Liver (tissue), 8 donors: ENCODE measurements at regions not wholly inside any gene's neighbourhood (a gene's known extent, or its start where the extent isn't known, plus 50 kb on each side); places are given as distances from the start of the nearest gene placed in this dataset.
A peak's percentile ranks its signal among the peaks of the same experiment; 100 is the strongest.

Experiments
- DNase-seq: peaks from one replicate; pipeline ENCODE4 v3.0.0-alpha.2; 2017; ENCODE audit warnings: low spot score
- H3K27ac ChIP-seq, 2 donors: one replicate each; pipeline ENCODE4 v1.7.0; 2013; ENCODE audit warnings: inconsistent platforms in 2 of 2, low read length in 2 of 2, control low read depth in 1 of 2, low read depth in 1 of 2, mild to moderate bottlenecking in 1 of 2
- H3K27me3 ChIP-seq, 4 donors: one replicate each; pipeline versions ENCODE4 v1.6.1 to v1.7.0; 2013; ENCODE audit warnings: low read length in 3 of 4, inconsistent platforms in 1 of 4, mild to moderate bottlenecking in 1 of 4, moderate library complexity in 1 of 4; ENCODE audit not compliant: control insufficient read depth in 4 of 4, insufficient read depth in 4 of 4
- H3K36me3 ChIP-seq, 4 donors: one replicate each; pipeline versions ENCODE4 v1.6.1 to v1.7.0; 2013; ENCODE audit warnings: low read length in 3 of 4, mild to moderate bottlenecking in 3 of 4, low read depth in 1 of 4, moderate library complexity in 1 of 4; ENCODE audit not compliant: control insufficient read depth in 4 of 4, insufficient read depth in 3 of 4
- H3K4me1 ChIP-seq, 4 donors: one replicate each; pipeline versions ENCODE4 v1.6.1 to v1.7.0; 2013; ENCODE audit warnings: low read length in 3 of 4, mild to moderate bottlenecking in 3 of 4, moderate library complexity in 1 of 4; ENCODE audit not compliant: control insufficient read depth in 4 of 4, insufficient read depth in 4 of 4
- H3K4me3 ChIP-seq, 3 donors: one replicate each; pipeline versions ENCODE4 v1.6.1 to v1.7.0; 2013; ENCODE audit warnings: low read length in 3 of 3, control low read depth in 1 of 3, low read depth in 1 of 3, mild to moderate bottlenecking in 1 of 3
- H3K9ac ChIP-seq, 2 donors: one replicate each; pipeline ENCODE4 v1.7.0; 2013; ENCODE audit warnings: low read length in 2 of 2, mild to moderate bottlenecking in 2 of 2, moderate library complexity in 2 of 2, control low read depth in 1 of 2, low read depth in 1 of 2
- H3K9me3 ChIP-seq, 4 donors: one replicate each; pipeline versions ENCODE4 v1.6.1 to v1.7.0; 2013; ENCODE audit warnings: low read length in 3 of 4; ENCODE audit not compliant: control insufficient read depth in 4 of 4
- CTCF ChIP-seq: fragments of 150-350 bp; IDR thresholded peaks from 2 replicates; pipeline ENCODE4 v1.5.1; 2017; ENCODE audit warnings: improper control_type of control experiment, low read depth, low read length; ENCODE audit not compliant: missing input control
- FOXA1 ChIP-seq: IDR thresholded peaks from 2 replicates; pipeline ENCODE4 v1.6.1; 2016; ENCODE audit warnings: antibody characterized with exemption
- FOXA2 ChIP-seq: IDR thresholded peaks from 2 replicates; pipeline ENCODE4 v1.6.1; 2016; ENCODE audit warnings: antibody characterized with exemption
- GABPA ChIP-seq, 2 donors: IDR thresholded peaks in 1 of 2; conservative IDR thresholded peaks in 1 of 2; 2 replicates each; pipeline ENCODE4 v1.6.1; 2016; ENCODE audit warnings: antibody characterized with exemption in 2 of 2, mild to moderate bottlenecking in 1 of 2, moderate library complexity in 1 of 2
- HNF4A ChIP-seq, 2 donors: conservative IDR thresholded peaks; 2 replicates each; pipeline ENCODE4 v1.6.1; 2016; ENCODE audit warnings: antibody characterized with exemption in 2 of 2, mild to moderate bottlenecking in 2 of 2
- JUND ChIP-seq, 2 donors: IDR thresholded peaks; 2 replicates each; pipeline ENCODE4 v1.6.1; 2016; ENCODE audit warnings: antibody characterized with exemption in 2 of 2
- NR2F2 ChIP-seq: IDR thresholded peaks from 2 replicates; pipeline ENCODE4 v1.6.1; 2016; ENCODE audit warnings: antibody characterized with exemption
- RAD21 ChIP-seq, 2 donors: IDR thresholded peaks; 2 replicates each; pipeline ENCODE4 v1.6.1; 2016; ENCODE audit warnings: antibody characterized with exemption in 2 of 2, mild to moderate bottlenecking in 2 of 2
- REST ChIP-seq: IDR thresholded peaks from 2 replicates; pipeline ENCODE4 v1.6.1; 2016; ENCODE audit warnings: antibody characterized with exemption, mild to moderate bottlenecking
- RXRA ChIP-seq, 2 donors: IDR thresholded peaks; 2 replicates each; pipeline ENCODE4 v1.6.1; 2017 to 2018; ENCODE audit warnings: antibody characterized with exemption in 2 of 2, mild to moderate bottlenecking in 1 of 2
- SP1 ChIP-seq: IDR thresholded peaks from 2 replicates; pipeline ENCODE4 v1.6.1; 2018; ENCODE audit warnings: antibody characterized with exemption, mild to moderate bottlenecking
- TAF1 ChIP-seq: conservative IDR thresholded peaks from 2 replicates; pipeline ENCODE4 v1.6.1; 2016; ENCODE audit warnings: antibody characterized with exemption, mild to moderate bottlenecking
- YY1 ChIP-seq: IDR thresholded peaks from 2 replicates; pipeline ENCODE4 v1.6.1; 2016; ENCODE audit warnings: antibody characterized with exemption, mild to moderate bottlenecking
- ZBTB33 ChIP-seq: IDR thresholded peaks from 2 replicates; pipeline ENCODE4 v1.6.1; 2016; ENCODE audit warnings: antibody characterized with exemption
- WGBS: extraction: QIAGEN DNeasy Blood & Tissue Kit; methylation state at CpG from one replicate; pipeline ENCODE4 v1.1.7; 2013; 5-methylcytosine and 5-hydroxymethylcytosine counted together
- TF ChIP-seq, protein P1 (sequence below): IDR thresholded peaks from 2 replicates; pipeline ENCODE4 v1.6.1; 2016; ENCODE audit warnings: antibody characterized with exemption
- TF ChIP-seq, protein P2 (sequence below): IDR thresholded peaks from 2 replicates; pipeline ENCODE4 v1.6.1; 2016; ENCODE audit warnings: antibody characterized with exemption
- donor health status: healthy.
- donor health status: healthy.
- donor health status: healthy.
- donor health status: healthy.
- donor health status: healthy.

GRCh38 chr10:121128164-121128563 lies 277.0 kb downstream of the WDR11 start:
- no peaks in the 10 kb centered on the region for H3K4me1 ChIP-seq
- no peaks in the 10 kb centered on the region for H3K27me3 ChIP-seq
- H3K4me3 ChIP-seq, result no peak overlapping the region
- peak overlapping the region in 1 of 2 donors; percentile 50 for H3K27ac ChIP-seq
- peaks cover 0 to 3% (median 0%) of the 10 kb centered on the region in 4 donors for H3K9me3 ChIP-seq
- no peak overlapping the region for H3K9ac ChIP-seq
- TF ChIP-seq FOXA1 (no peak), REST (no peak)
- no peaks in the 10 kb centered on the region for H3K36me3 ChIP-seq
- DNase-seq, result no peak
- 74% methylated on average over 10 of the region's 10 CpGs for WGBS

DNA sequence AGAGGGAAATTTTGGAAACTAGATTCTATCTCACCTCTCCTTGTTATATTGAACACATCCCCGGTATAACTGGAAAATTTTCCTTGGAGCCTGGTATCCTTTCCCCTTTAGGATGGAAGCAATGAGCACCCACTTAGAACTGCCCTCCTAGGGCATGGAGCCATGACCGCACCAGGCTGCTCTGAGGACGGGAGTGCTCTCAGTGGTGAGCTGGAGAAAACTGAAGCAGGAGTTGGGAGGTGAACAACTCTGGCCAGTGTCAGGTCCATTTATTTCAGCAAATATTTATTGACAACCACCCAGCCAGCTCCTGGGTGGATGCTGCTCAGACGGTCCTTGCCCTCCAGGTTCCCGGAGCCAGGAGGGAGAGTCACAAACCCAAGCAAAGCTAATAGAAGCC lies 278.1 kb downstream of the WDR11 start:
- no peaks in the 10 kb centered on the region for H3K4me1 ChIP-seq
- H3K4me3 ChIP-seq, result no peak overlapping the region
- no peak overlapping the region for H3K9ac ChIP-seq
- no peak for DNase-seq
- H3K36me3 ChIP-seq, result no peaks in the 10 kb centered on the region
- TF ChIP-seq RXRA (IDR thresholded peaks at IDR 0.05) (no peak), HNF4A (conservative IDR thresholded peaks at IDR 0.05) (no peak), CTCF (no peak)
- no peak overlapping the region for H3K27ac ChIP-seq
- H3K9me3 ChIP-seq, result no peaks in the 10 kb centered on the region
- H3K27me3 ChIP-seq, result no peaks in the 10 kb centered on the region
- WGBS, result 47% methylated on average over 5 of the region's 5 CpGs

- H3K27ac ChIP-seq, result no peak overlapping the region
- H3K27me3 ChIP-seq, result no peaks in the 10 kb centered on the region
- H3K9me3 ChIP-seq, result no peaks in the 10 kb centered on the region
- H3K4me3 ChIP-seq, result no peak overlapping the region
- no peak overlapping the region for H3K9ac ChIP-seq
- 94% methylated on average over 5 of the region's 5 CpGs for WGBS
- H3K4me1 ChIP-seq, result no peaks in the 10 kb centered on the region
- no peak for DNase-seq
- H3K36me3 ChIP-seq, result no peaks in the 10 kb centered on the region
- no peak for TF ChIP-seq RXRA (IDR thresholded peaks at IDR 0.05)
- no peak for TF ChIP-seq HNF4A (conservative IDR thresholded peaks at IDR 0.05)
- TF ChIP-seq CTCF, result no peak
- TF ChIP-seq YY1, result no peak
- no peak for TF ChIP-seq ZBTB33
- no peak for TF ChIP-seq JUND (IDR thresholded peaks at IDR 0.05)
- TF ChIP-seq SP1, result no peak
- TF ChIP-seq, protein P1, sequence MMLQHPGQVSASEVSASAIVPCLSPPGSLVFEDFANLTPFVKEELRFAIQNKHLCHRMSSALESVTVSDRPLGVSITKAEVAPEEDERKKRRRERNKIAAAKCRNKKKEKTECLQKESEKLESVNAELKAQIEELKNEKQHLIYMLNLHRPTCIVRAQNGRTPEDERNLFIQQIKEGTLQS, result no peak
- no peak for TF ChIP-seq RAD21 (IDR thresholded peaks at IDR 0.05)
- TF ChIP-seq, protein P2, sequence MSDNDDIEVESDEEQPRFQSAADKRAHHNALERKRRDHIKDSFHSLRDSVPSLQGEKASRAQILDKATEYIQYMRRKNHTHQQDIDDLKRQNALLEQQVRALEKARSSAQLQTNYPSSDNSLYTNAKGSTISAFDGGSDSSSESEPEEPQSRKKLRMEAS, result no peak
- TF ChIP-seq TAF1, result no peak
- no peak for TF ChIP-seq FOXA2
- no peak for TF ChIP-seq GABPA (IDR thresholded peaks at IDR 0.05 in 1 of 2, conservative IDR thresholded peaks at IDR 0.05 in 1 of 2)
- TF ChIP-seq NR2F2, result no peak
These were observed 279.2 kb downstream of the WDR11 start for GRCh38 chr10:121130382-121130781.
